ENCODE measurements at regions not wholly inside any gene's neighbourhood (a gene's known extent, or its start where the extent isn't known, plus 50 kb on each side); places are given as distances from the start of the nearest gene placed in this dataset.

- no peak for DNase-seq
These were observed 365.4 kb upstream of the TNRC6C start for GRCh38 chr17:77593081-77593480.

- peak; percentile 45 for DNase-seq
These were observed 363.9 kb upstream of the TNRC6C start for GRCh38 chr17:77594416-77595209.

- DNase-seq: no peak
These were observed 361.7 kb upstream of the TNRC6C start for GRCh38 chr17:77596491-77597417.

- no peak for DNase-seq
These were observed 360.9 kb upstream of the TNRC6C start for GRCh38 chr17:77597418-77598240.

- no peak for DNase-seq
These were observed 360.3 kb upstream of the TNRC6C start for GRCh38 chr17:77598241-77598620.

- DNase-seq: no peak
These were observed 358.8 kb upstream of the TNRC6C start for GRCh38 chr17:77599699-77600098.

GRCh38 chr17:77600346-77600745, 358.2 kb upstream of the TNRC6C start:
- DNase-seq: no peak

GRCh38 chr17:77601054-77601979, 357.2 kb upstream of the TNRC6C start:
- no peak for DNase-seq

- DNase-seq: no peak
These were observed 356.3 kb upstream of the TNRC6C start for GRCh38 chr17:77602062-77602746.

GRCh38 chr17:77602883-77603640, 355.4 kb upstream of the TNRC6C start:
- no peak for DNase-seq

- DNase-seq: no peak
These were observed 354.1 kb upstream of the TNRC6C start for GRCh38 chr17:77604301-77604972.

- no peak for DNase-seq
These were observed 353.6 kb upstream of the TNRC6C start for GRCh38 chr17:77604973-77605313.

GRCh38 chr17:77606146-77606864, 352.2 kb upstream of the TNRC6C start:
- no peak for DNase-seq

GRCh38 chr17:77606865-77607210, 351.7 kb upstream of the TNRC6C start:
- DNase-seq: no peak

- DNase-seq: no peak
These were observed 350.9 kb upstream of the TNRC6C start for GRCh38 chr17:77607606-77608005.

GRCh38 chr17:77608431-77608830, 350.1 kb upstream of the TNRC6C start:
- no peak for DNase-seq

GRCh38 chr17:77609553-77610517, 348.7 kb upstream of the TNRC6C start:
- peak; percentile 87 for DNase-seq

GRCh38 chr17:77610518-77610893, 348.0 kb upstream of the TNRC6C start:
- DNase-seq: no peak

Measured in activated CD4-positive, alpha-beta T cell treated with anti-CD3 and anti-CD28 coated beads, Interleukin-10, Interleukin-2, amounts not matched to agents 100 ng/mL and 50 ng/mL, durations not matched to agents 16 hours and 8 hours (primary cell).